ENCODE measurements at regions not wholly inside any gene's neighbourhood (a gene's known extent, or its start where the extent isn't known, plus 50 kb on each side); places are given as distances from the start of the nearest gene placed in this dataset.
"Not testable (repeated sequence)": the region's sequence is repeated elsewhere in the genome, so short reads cannot be mapped to it uniquely, and the experiment has no call there.

GRCh38 chrX:39678914-39679313 lies 418.8 kb downstream of the BCOR start:
- no peak overlapping the region for H3K4me3 Mint-ChIP-seq
- no peaks in the 10 kb centered on the region for H3K9me3 Mint-ChIP-seq
- no peak for ATAC-seq (replicated peaks)
- H3K36me3 Mint-ChIP-seq (ENCODE audit: low read depth), result no peaks in the 10 kb centered on the region
- no peak overlapping the region for H3K27ac Mint-ChIP-seq
- H3K27me3 Mint-ChIP-seq, result no peaks in the 10 kb centered on the region
- H3K4me1 Mint-ChIP-seq, result no peaks in the 10 kb centered on the region

GRCh38 chrX:39679497-39680157 lies 418.1 kb downstream of the BCOR start:
- Mint-ChIP-seq H3K4me3 (no peak overlapping the region), H3K4me1 (no peaks in the 10 kb centered on the region), H3K36me3 (ENCODE audit: low read depth) (no peaks in the 10 kb centered on the region), H3K27ac (no peak overlapping the region), H3K27me3 (peaks cover under 1% of the 10 kb centered on the region), H3K9me3 (no peaks in the 10 kb centered on the region)
- no peak for ATAC-seq (replicated peaks)

- no peaks in the 10 kb centered on the region for H3K4me1 Mint-ChIP-seq
- no peaks in the 10 kb centered on the region for H3K36me3 Mint-ChIP-seq (ENCODE audit: low read depth)
- H3K4me3 Mint-ChIP-seq, result no peak overlapping the region
- no peaks in the 10 kb centered on the region for H3K9me3 Mint-ChIP-seq
- ATAC-seq (replicated peaks), result no peak
- H3K27ac Mint-ChIP-seq, result no peak overlapping the region
- H3K27me3 Mint-ChIP-seq, result peaks cover 11% of the 10 kb centered on the region
Measured at GRCh38 chrX:39681885-39682284, 415.9 kb downstream of the BCOR start.

GRCh38 chrX:39682778-39683177 lies 415.0 kb downstream of the BCOR start:
- Mint-ChIP-seq H3K36me3 (ENCODE audit: low read depth) (no peaks in the 10 kb centered on the region), H3K4me1 (no peaks in the 10 kb centered on the region), H3K9me3 (no peaks in the 10 kb centered on the region), H3K27me3 (peaks cover 11% of the 10 kb centered on the region), H3K4me3 (no peak overlapping the region), H3K27ac (no peak overlapping the region)
- no peak for ATAC-seq (replicated peaks)

- no peak overlapping the region for H3K4me3 Mint-ChIP-seq
- peaks cover 19% of the 10 kb centered on the region for H3K27me3 Mint-ChIP-seq
- H3K4me1 Mint-ChIP-seq, result no peaks in the 10 kb centered on the region
- no peak overlapping the region for H3K27ac Mint-ChIP-seq
- ATAC-seq (replicated peaks), result no peak
- H3K36me3 Mint-ChIP-seq (ENCODE audit: low read depth), result no peaks in the 10 kb centered on the region
- H3K9me3 Mint-ChIP-seq, result no peaks in the 10 kb centered on the region
Measured at GRCh38 chrX:39688219-39688575, 409.6 kb downstream of the BCOR start.

- Mint-ChIP-seq H3K27ac (no peak overlapping the region), H3K4me3 (no peak overlapping the region), H3K4me1 (no peaks in the 10 kb centered on the region), H3K9me3 (no peaks in the 10 kb centered on the region), H3K36me3 (ENCODE audit: low read depth) (no peaks in the 10 kb centered on the region), H3K27me3 (peaks cover 19% of the 10 kb centered on the region)
- peak; percentile 58 for ATAC-seq (replicated peaks)
Measured at GRCh38 chrX:39688576-39689375, 409.0 kb downstream of the BCOR start.

GRCh38 chrX:39689376-39690104 lies 408.2 kb downstream of the BCOR start:
- H3K27ac Mint-ChIP-seq, result no peak overlapping the region
- H3K36me3 Mint-ChIP-seq (ENCODE audit: low read depth), result no peaks in the 10 kb centered on the region
- no peak overlapping the region for H3K4me3 Mint-ChIP-seq
- no peaks in the 10 kb centered on the region for H3K9me3 Mint-ChIP-seq
- H3K4me1 Mint-ChIP-seq, result no peaks in the 10 kb centered on the region
- ATAC-seq (replicated peaks), result no peak
- peaks cover 23% of the 10 kb centered on the region for H3K27me3 Mint-ChIP-seq

GRCh38 chrX:39690541-39691415 lies 407.0 kb downstream of the BCOR start:
- Mint-ChIP-seq H3K4me1 (no peaks in the 10 kb centered on the region), H3K36me3 (ENCODE audit: low read depth) (no peaks in the 10 kb centered on the region), H3K27ac (no peak overlapping the region), H3K4me3 (no peak overlapping the region), H3K9me3 (no peaks in the 10 kb centered on the region), H3K27me3 (peaks cover 22% of the 10 kb centered on the region)
- ATAC-seq (replicated peaks), result no peak

- Mint-ChIP-seq H3K27ac (no peak overlapping the region), H3K27me3 (peaks cover 16% of the 10 kb centered on the region), H3K4me1 (no peaks in the 10 kb centered on the region), H3K9me3 (no peaks in the 10 kb centered on the region), H3K4me3 (no peak overlapping the region), H3K36me3 (ENCODE audit: low read depth) (no peaks in the 10 kb centered on the region)
- no peak for ATAC-seq (replicated peaks)
Measured at GRCh38 chrX:39691724-39692123, 406.0 kb downstream of the BCOR start.

- no peak for ATAC-seq (replicated peaks)
- H3K27ac Mint-ChIP-seq, result no peak overlapping the region
- no peaks in the 10 kb centered on the region for H3K36me3 Mint-ChIP-seq (ENCODE audit: low read depth)
- no peaks in the 10 kb centered on the region for H3K4me1 Mint-ChIP-seq
- H3K4me3 Mint-ChIP-seq, result no peak overlapping the region
- H3K27me3 Mint-ChIP-seq, result peaks cover 15% of the 10 kb centered on the region
- H3K9me3 Mint-ChIP-seq, result no peaks in the 10 kb centered on the region
Measured at GRCh38 chrX:39692796-39693195, 405.0 kb downstream of the BCOR start.

GRCh38 chrX:39693298-39693697 lies 404.5 kb downstream of the BCOR start:
- H3K4me3 Mint-ChIP-seq, result no peak overlapping the region
- peaks cover 15% of the 10 kb centered on the region for H3K27me3 Mint-ChIP-seq
- no peak for ATAC-seq (replicated peaks)
- H3K4me1 Mint-ChIP-seq, result no peaks in the 10 kb centered on the region
- no peaks in the 10 kb centered on the region for H3K36me3 Mint-ChIP-seq (ENCODE audit: low read depth)
- H3K27ac Mint-ChIP-seq, result no peak overlapping the region
- no peaks in the 10 kb centered on the region for H3K9me3 Mint-ChIP-seq

- H3K27ac Mint-ChIP-seq; ATAC-seq (replicated peaks); H3K36me3 Mint-ChIP-seq (ENCODE audit: low read depth); H3K4me1 Mint-ChIP-seq; H3K4me3 Mint-ChIP-seq; H3K9me3 Mint-ChIP-seq; H3K27me3 Mint-ChIP-seq: not testable (repeated sequence)
Measured at GRCh38 chrX:39702636-39703035, 395.1 kb downstream of the BCOR start.

- no peak overlapping the region for H3K27ac Mint-ChIP-seq
- no peak for ATAC-seq (replicated peaks)
- H3K36me3 Mint-ChIP-seq (ENCODE audit: low read depth), result no peaks in the 10 kb centered on the region
- H3K4me3 Mint-ChIP-seq, result no peak overlapping the region
- H3K4me1 Mint-ChIP-seq, result no peaks in the 10 kb centered on the region
- no peaks in the 10 kb centered on the region for H3K27me3 Mint-ChIP-seq
- no peaks in the 10 kb centered on the region for H3K9me3 Mint-ChIP-seq
Measured at GRCh38 chrX:39703307-39703706, 394.5 kb downstream of the BCOR start.

- H3K4me3 Mint-ChIP-seq, result no peak overlapping the region
Measured at GRCh38 chrX:39704590-39704989, 393.2 kb downstream of the BCOR start.

More at GRCh38 chrX:39704590-39704989, 393.2 kb downstream of the BCOR start:
- Mint-ChIP-seq H3K27me3 (no peaks in the 10 kb centered on the region), H3K9me3 (no peaks in the 10 kb centered on the region), H3K4me1 (no peaks in the 10 kb centered on the region), H3K36me3 (ENCODE audit: low read depth) (no peaks in the 10 kb centered on the region), H3K27ac (no peak overlapping the region)
- ATAC-seq (replicated peaks), result no peak
